NOMO-1 treated with dmso at 0.1 percent for 144 hours (cell line): ENCODE measurements at regions not wholly inside any gene's neighbourhood (a gene's known extent, or its start where the extent isn't known, plus 50 kb on each side); places are given as distances from the start of the nearest gene placed in this dataset.
"Not testable (repeated sequence)": the region's sequence is repeated elsewhere in the genome, so short reads cannot be mapped to it uniquely, and the experiment has no call there.

Source experiments
- DNase-seq: peaks from one replicate; lab custom pipeline; 2025; ENCODE audit not compliant: unreplicated experiment; lab: John Stamatoyannopoulos, UW

DNA sequence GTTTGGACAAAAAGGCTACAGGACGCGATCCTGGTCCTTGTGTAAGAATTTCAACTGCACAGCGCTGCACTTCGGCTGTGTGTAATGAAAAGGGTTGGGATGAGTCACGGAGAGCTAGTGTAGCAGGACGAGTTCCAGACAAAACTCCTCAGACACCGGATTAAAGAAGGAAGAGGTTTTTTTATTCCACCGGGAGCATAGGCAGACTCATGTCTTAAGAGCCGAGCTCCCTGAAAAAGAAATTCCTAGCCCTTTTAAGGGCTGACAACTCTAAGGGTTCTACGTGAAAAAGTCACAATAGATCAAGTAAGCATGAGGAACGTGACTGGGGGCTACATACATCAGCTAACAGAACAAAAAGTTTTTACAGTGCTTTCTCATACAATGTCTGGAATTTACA is 54.8 kb upstream of the FAM90A1 start:
- not testable (repeated sequence) for DNase-seq

DNA sequence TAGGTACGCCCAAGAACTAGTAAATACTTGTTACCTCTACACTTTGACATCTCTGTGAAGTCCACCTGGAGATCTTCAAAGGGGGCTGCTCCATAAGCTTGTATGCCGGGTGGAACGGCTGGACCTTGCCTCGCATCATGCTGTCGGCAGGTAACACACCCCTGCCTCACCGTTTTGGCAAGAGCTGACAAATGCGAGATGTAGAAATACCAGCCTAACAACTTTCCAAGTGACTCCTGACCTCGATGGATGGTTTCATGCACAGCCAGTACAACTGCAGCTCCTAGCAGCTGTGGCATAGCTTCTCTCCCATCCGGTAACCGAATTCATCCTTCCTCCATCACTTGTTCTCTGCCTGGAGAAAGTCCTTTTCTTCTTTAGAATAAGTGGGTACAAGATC is 58.3 kb upstream of the FAM90A1 start:
- DNase-seq = not testable (repeated sequence)

DNA sequence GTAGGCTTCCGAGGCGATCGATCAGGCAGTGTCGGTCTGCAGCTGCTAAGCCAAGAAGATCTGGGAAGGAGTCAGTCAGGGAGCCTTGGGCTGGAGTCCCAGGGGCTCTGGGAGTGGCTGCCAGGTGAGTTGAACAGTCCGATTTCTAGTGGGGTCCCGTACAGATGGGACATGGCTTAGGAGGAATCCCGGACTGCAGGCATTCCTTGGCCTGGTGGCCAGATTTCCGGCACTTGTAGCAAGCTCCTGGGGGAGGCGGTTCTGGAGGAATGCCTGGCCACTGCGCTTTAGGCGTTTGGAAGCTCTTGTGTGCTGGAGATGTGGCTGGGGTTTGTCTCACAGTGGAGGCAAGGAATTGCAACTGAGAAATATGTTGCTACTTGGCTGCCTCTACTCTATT is 64.3 kb upstream of the FAM90A1 start:
- DNase-seq = not testable (repeated sequence)

DNA sequence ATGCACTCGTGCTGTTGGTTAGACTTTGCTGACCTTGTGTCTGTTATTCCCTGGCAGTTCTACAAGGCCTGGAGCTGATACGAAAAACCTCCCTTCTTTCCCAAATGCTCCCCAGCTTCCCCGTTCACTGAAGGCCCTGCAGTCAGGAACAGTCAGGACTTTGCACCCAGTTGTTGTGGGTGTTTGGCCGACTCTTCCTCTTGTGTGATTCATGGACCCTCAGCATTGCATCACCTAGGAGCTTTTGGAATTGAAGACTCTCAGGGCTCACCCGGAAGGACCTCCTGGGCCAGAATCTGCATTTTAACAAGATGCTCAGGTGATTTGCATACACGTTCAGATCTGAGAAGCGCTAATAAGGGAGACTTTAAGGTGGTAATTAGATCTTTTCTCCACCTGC is 67.2 kb upstream of the FAM90A1 start:
- DNase-seq = not testable (repeated sequence)

GRCh38 chr12:8308611-8309010 is 81.2 kb upstream of the FAM90A1 start:
- DNase-seq = not testable (repeated sequence)

- DNase-seq = not testable (repeated sequence)
Observed at GRCh38 chr12:8315997-8316396, 88.6 kb upstream of the FAM90A1 start.

GRCh38 chr12:8317675-8318074 is 90.3 kb upstream of the FAM90A1 start:
- not testable (repeated sequence) for DNase-seq

- DNase-seq = not testable (repeated sequence)
Observed at GRCh38 chr12:8320251-8320730, 92.9 kb upstream of the FAM90A1 start.

DNA sequence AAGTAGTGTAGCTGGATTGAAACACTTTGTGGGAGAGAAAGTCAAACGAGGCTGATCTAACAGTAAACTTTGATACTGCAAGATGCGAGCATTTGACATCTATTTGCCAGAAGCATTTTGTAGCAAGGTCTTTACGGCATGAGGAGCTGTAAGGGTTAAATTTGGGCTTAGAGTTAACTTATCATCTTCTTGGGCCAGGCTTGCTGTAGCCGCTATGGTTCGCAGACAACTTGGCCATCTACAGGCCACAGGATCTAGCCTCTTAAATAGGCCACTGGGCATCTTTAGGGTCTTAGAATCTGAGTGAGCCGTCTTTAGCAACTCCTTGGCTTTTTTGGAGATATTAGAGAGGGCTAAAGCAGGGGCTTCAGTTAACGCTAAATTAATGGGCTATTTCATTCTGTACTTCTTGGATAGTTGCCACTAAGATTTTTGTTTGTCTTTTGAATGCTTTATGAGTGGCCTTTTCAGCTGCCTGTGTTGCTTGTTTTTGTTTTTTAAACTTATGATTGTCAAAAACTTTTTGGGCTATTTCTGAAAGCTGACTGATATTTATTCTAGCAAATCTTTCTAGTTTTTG is 93.5 kb upstream of the FAM90A1 start:
- DNase-seq = not testable (repeated sequence)

DNA sequence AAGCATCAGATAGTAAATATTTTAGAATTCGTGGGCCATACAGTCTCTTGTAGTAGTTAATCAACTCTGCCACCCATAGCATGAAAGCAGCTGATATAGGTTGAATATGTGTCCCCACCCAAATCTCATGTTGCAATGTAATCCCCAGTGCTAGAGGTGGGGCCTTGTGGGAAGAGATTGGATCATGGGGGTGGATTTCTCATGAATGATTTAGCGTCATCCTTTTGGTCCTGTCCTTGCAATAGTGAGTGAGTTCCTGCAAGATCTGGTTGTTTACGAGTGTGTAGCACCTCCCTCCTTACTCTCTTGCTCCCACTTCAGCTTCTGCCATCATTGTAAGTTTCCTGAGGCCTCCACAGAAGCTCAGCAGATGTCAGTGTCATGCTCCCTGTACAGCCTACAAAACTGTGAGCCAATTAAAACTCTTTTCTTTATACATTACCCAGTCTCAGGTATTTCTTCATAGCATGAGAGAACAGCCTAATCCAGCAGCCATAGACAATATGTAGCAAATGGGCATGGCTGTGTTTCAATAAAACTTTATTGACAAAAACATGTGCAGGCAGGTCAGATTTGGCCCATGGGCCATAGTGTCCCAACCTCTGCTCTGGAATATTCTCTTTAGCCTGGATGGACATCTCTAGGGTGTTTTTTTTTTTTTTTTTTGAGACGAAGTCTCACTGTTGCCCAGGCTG is 97.9 kb upstream of the FAM90A1 start:
- DNase-seq = not testable (repeated sequence)

DNA sequence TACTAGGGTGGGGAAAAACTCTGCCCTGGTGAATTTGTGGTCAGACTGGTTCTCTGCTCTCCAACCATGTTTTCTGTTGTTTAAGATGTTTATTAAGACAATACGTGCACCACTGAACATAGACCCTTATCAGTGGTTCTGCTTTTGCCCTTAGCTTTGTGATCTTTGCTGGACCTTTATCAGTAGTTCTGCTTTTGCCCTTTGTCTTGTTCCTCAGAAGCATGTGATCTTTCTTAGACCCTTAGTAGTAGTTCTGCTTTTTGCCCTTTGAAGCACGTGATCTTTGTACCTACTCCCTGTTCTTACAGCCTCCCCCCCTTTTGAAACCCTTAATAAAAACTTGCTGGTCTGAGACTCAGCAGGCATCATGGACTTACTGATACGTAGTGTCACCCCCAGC is 101.4 kb upstream of the FAM90A1 start:
- not testable (repeated sequence) for DNase-seq

GRCh38 chr12:8332373-8332772 is 105.0 kb upstream of the FAM90A1 start:
- DNase-seq = not testable (repeated sequence)

- not testable (repeated sequence) for DNase-seq
Observed at GRCh38 chr12:8351073-8351472, 104.7 kb upstream of the CLEC6A start.

DNA sequence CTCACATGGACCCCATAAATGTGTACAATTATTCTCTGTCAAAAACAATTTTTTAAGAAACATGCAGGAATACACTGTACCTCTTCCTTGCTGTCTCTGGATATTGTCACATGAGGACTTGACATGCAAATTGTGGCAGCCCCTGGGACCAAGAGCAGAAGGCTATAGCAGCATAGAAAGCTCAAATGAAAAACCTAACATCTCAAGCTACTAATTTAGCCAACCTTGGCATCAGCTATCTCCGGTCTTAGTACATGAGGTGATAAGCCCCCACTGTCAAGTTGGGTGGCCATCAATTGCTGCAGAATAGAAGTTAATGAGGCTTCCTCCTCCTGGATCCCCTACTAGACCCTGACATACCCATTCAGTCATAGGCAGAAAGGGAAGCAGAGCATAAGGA is 101.0 kb upstream of the CLEC6A start:
- DNase-seq = not testable (repeated sequence)

DNA sequence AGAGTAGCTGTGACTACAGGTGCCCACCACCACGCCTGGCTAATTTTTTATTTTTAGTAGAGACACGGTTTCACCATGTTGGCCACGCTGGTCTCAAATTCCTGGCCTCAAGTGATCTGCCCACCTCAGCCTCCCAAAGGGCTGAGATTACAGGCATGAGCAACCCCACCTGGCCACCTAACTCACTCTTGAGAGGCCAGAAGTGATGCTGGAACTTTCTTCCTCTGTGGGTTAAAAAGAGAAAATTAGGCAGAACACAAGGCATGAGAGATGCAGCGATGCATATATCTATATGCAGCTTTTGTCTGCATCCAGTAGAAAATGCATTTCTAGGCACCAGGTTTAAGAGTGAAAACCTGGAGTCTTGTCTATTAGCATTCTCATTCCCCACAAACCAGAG is 100.2 kb upstream of the CLEC6A start:
- not testable (repeated sequence) for DNase-seq

DNA sequence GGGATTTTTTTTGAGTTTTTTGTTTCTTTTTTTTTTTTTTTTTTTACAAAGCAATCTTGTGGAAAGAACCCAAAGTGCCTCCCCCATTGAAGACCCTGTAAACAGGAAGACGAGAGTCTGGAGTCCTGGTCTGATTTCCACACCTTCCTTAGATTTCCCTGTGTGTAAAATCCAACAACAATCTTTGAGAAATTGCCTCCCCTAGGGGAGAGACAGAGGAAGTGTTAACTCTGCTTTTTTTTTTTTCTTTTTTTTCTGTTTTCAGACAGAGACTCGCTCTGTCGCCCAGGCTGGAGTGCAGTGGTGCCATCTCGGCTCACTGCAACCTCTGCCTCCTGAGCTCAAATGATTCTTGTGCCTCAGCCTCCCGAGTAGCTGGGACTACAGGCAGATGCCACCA is 82.0 kb upstream of the CLEC6A start:
- not testable (repeated sequence) for DNase-seq

DNA sequence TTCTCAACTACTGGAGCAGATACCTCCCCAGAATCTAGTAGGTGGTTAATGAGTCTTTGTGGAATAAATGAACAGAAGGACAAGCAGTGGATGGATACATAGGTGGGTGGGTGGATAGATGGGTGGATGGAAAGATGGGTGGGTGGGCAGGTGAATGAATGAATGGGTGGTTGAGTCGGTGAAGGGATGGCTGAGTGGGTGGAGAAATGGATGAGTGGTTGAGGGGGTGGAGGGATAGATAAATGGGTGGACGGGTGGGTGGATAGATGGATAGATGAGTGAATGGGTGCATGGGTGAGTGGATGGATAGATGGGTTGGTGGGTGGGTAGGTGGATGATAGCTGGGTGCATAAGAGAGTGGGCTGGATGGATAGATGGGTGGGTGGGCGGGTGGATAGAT is 80.6 kb upstream of the CLEC6A start:
- DNase-seq = not testable (repeated sequence)

DNA sequence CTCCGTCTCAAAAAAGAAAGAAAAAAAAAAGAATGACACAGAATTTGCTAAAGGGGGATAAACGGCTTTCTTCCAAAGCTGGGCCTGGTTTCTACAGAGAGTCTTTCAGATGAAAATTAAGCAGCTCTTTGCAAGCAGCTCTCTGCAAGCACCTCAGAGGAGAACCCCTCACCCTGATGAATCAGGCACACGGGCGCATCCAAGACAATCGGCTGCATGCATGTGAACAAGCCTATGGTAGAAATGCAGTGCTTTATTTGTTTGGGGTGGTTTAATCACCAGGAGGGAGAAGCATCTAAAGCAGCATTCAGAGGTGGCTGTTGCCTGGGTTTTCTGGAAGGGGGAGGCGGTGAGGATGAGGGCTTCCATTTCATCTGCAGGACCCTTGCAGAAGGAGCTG is 78.0 kb upstream of the CLEC6A start:
- DNase-seq = not testable (repeated sequence)

- not testable (repeated sequence) for DNase-seq
Observed at GRCh38 chr12:8382556-8382955, 73.2 kb upstream of the CLEC6A start.

GRCh38 chr12:8384686-8385085 is 71.1 kb upstream of the CLEC6A start:
- DNase-seq = not testable (repeated sequence)

DNA sequence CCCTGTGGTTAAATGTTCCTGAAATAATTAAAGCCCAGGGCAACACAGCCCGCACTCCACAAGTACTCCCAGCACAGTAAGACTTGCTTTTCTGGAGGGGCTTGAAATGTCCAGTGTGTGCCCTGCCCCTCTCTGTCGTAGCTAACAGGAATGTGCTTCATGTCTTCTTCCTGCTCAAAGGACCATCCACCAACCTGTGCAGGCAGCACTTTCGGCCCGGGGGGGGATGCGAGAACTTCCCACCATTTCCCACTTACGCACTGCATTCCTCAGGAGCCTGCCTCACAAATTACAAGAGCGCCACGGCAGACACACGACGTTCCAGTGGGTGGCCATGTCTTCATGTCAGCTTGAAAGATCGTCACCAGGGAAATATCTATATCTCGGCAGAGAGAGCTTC is 70.3 kb upstream of the CLEC6A start:
- not testable (repeated sequence) for DNase-seq

DNA sequence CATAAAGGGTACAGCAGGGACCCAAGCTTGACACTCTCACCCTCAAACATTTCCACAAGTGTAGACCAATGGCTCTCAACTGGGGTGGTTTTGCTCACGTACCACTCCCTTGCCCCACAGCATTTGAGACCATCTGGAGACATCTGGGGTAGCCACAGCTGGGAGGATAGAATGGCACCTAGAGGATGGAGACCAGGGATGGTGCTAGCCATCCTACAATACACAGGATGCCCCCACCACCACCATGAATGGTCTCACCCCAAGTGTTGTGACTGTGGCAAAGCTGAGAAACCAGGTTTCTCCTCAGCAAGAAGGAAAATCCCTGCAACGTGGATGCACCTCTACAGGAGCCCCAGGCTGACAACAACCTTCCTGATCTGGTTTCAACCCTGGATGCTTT is 69.1 kb upstream of the CLEC6A start:
- DNase-seq = not testable (repeated sequence)
